ENCODE measurements at regions not wholly inside any gene's neighbourhood (a gene's known extent, or its start where the extent isn't known, plus 50 kb on each side); places are given as distances from the start of the nearest gene placed in this dataset.

- TF ChIP-seq TAF1 (IDR thresholded peaks at IDR 0.05; ENCODE audit: borderline replicate concordance, insufficient read depth, low read length) (no peak), POLR2AphosphoS5 (IDR thresholded peaks at IDR 0.05; ENCODE audit: low read depth, low read length) (no peak), SIN3A (IDR thresholded peaks at IDR 0.05; ENCODE audit: borderline replicate concordance, insufficient read depth, low read length) (no peak), FOXP2 (optimal IDR thresholded peaks at IDR 0.05; ENCODE audit: borderline replicate concordance, extremely low read depth, extremely low read length, insufficient read depth) (no peak)
- TF ChIP-seq, protein P1, sequence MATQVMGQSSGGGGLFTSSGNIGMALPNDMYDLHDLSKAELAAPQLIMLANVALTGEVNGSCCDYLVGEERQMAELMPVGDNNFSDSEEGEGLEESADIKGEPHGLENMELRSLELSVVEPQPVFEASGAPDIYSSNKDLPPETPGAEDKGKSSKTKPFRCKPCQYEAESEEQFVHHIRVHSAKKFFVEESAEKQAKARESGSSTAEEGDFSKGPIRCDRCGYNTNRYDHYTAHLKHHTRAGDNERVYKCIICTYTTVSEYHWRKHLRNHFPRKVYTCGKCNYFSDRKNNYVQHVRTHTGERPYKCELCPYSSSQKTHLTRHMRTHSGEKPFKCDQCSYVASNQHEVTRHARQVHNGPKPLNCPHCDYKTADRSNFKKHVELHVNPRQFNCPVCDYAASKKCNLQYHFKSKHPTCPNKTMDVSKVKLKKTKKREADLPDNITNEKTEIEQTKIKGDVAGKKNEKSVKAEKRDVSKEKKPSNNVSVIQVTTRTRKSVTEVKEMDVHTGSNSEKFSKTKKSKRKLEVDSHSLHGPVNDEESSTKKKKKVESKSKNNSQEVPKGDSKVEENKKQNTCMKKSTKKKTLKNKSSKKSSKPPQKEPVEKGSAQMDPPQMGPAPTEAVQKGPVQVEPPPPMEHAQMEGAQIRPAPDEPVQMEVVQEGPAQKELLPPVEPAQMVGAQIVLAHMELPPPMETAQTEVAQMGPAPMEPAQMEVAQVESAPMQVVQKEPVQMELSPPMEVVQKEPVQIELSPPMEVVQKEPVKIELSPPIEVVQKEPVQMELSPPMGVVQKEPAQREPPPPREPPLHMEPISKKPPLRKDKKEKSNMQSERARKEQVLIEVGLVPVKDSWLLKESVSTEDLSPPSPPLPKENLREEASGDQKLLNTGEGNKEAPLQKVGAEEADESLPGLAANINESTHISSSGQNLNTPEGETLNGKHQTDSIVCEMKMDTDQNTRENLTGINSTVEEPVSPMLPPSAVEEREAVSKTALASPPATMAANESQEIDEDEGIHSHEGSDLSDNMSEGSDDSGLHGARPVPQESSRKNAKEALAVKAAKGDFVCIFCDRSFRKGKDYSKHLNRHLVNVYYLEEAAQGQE (IDR thresholded peaks at IDR 0.05; ENCODE audit: insufficient read depth in 1 of 2, low read depth in 2 of 2, low read length in 2 of 2): no peak
These were observed 666.2 kb downstream of the PTPRC start for GRCh38 chr1:199305053-199305452.

DNA sequence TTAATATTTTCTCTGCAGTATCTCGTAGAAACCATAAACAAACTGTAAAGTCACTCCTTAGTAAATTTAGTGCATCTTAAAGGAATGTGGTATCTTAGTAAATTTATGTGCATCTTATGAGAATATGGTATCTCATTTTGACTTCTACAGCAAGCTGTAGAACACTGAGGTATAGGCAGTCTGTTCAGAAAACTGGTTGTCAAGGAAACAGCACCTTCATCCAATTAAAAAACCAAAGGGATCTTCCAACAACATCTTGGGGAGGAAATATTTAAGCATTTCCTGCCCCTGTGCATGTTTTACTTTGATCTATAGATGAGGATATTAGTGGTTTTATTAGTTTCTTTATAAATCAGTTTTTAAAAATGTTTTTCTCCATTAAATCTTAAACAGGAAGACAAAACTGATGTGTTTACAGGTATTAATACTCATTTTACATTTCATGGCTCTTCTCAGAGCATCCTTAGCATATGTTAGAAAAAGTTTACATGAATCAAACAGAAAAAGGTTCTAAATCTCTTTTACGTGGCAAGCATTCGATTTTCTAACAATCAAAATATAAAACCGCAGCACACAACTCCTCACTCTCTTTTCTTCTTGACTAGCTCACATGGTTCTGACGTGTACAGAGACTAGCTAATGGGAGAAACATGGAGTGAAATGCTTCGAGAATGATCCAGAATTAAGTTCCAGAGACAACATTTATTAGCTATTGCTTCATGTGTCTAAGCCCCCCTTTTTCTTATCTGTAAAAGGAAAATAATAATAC, 668.8 kb downstream of the PTPRC start:
- no peak for TF ChIP-seq FOXP2 (optimal IDR thresholded peaks at IDR 0.05; ENCODE audit: borderline replicate concordance, extremely low read depth, extremely low read length, insufficient read depth)
- TF ChIP-seq, protein P1 (IDR thresholded peaks at IDR 0.05; ENCODE audit: insufficient read depth in 1 of 2, low read depth in 2 of 2, low read length in 2 of 2): no peak

DNA sequence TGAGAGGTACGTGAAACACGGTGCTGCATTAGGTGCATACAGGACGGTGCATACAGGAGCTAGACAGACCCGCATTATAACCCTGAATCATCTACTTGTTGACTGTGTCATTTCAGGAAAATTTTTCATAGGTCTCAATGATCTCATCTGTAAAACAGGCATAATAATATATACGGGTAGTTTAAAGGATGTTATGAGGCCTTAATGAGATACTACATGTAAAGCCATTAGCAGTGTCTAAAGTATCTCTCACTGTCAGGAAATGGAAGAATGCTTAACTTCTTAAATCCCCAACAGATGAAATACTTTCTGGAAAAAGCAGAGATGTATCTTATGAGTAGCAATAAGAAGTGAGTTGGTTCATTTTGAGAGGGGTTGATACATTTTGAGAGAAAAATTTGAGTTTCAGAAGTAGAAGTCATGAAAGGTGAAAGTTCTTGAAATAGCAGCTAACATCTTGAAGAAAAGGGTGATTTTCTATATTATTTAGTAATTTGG, 669.6 kb downstream of the PTPRC start:
- TF ChIP-seq, protein P1 (IDR thresholded peaks at IDR 0.05; ENCODE audit: insufficient read depth in 1 of 2, low read depth in 2 of 2, low read length in 2 of 2): no peak
- TF ChIP-seq SIN3A (IDR thresholded peaks at IDR 0.05; ENCODE audit: borderline replicate concordance, insufficient read depth, low read length) (no peak), TAF1 (IDR thresholded peaks at IDR 0.05; ENCODE audit: borderline replicate concordance, insufficient read depth, low read length) (no peak), POLR2AphosphoS5 (IDR thresholded peaks at IDR 0.05; ENCODE audit: low read depth, low read length) (no peak), FOXP2 (optimal IDR thresholded peaks at IDR 0.05; ENCODE audit: borderline replicate concordance, extremely low read depth, extremely low read length, insufficient read depth) (no peak)

DNA sequence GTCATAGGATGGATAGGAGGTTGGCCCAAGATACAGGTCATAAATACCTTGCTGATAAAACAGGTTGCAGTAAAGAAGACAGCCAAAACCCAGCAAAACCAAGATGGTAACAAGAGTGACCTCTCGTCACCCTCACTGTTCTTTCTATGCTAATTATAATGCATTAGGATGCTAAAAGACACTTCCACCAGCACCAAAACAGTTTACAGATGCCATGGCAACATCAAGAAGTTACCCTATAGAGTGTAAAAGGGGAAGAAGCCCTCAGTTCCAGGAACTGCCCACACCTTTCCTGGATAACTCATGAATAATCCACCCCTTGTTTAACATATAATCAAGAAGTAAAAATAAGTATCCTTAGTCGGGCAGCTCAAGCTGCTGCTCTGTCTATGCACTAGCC, 671.9 kb downstream of the PTPRC start:
- TF ChIP-seq SIN3A (IDR thresholded peaks at IDR 0.05; ENCODE audit: borderline replicate concordance, insufficient read depth, low read length) (no peak), TAF1 (IDR thresholded peaks at IDR 0.05; ENCODE audit: borderline replicate concordance, insufficient read depth, low read length) (no peak)

DNA sequence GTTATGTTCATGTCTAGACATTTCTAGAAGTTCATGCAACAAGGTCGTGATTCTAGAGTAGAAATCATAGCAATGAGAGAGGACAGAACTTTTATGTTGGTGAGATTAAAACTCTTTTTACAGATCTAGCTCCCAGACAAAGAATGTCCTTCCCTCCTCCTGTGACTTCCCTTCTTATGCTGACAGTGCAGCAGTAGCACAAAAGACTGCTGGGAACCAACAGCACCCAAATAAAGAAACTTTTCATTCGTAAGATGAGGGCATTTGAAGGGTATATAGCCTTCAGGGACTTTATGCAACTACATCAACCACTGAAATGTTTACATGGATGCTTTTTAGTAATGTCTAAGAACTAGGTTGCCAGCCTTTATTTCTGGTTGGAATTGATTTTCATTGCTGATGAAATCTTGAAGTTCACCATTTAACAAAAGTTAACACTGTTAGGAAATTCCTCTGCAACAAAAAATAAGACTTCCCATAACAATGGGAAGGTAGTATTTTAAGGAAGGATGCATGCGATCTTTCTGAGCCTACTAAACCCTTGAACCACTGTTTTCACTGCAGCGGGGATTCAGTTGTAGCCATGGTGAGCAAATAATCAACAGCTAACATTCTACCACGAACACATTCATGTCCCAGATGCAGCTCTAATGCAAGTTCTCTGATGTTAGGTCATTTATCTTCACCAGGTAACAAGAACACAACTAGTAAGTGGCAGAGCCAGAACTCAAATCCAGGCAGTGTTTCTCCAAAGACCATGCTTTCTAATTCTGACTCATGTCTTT, 672.8 kb downstream of the PTPRC start:
- TF ChIP-seq, protein P1 (IDR thresholded peaks at IDR 0.05; ENCODE audit: insufficient read depth in 1 of 2, low read depth in 2 of 2, low read length in 2 of 2): no peak
- TF ChIP-seq POLR2AphosphoS5 (IDR thresholded peaks at IDR 0.05; ENCODE audit: low read depth, low read length) (no peak), FOXP2 (optimal IDR thresholded peaks at IDR 0.05; ENCODE audit: borderline replicate concordance, extremely low read depth, extremely low read length, insufficient read depth) (no peak), TAF1 (IDR thresholded peaks at IDR 0.05; ENCODE audit: borderline replicate concordance, insufficient read depth, low read length) (no peak), SIN3A (IDR thresholded peaks at IDR 0.05; ENCODE audit: borderline replicate concordance, insufficient read depth, low read length) (no peak)

Measured in PFSK-1 (cell line).